MM.1S (cell line): ENCODE measurements at regions not wholly inside any gene's neighbourhood (a gene's known extent, or its start where the extent isn't known, plus 50 kb on each side); places are given as distances from the start of the nearest gene placed in this dataset.

Source experiments
- CTCF ChIP-seq: fragments of 300-600 bp; sonication (generic); IDR thresholded peaks from 2 replicates; pipeline ENCODE4 v1.5.1; 2016; ENCODE audit warnings: antibody characterized with exemption, low read length, mixed read lengths
- EZH2 ChIP-seq: fragments of 300-600 bp; sonication (generic); optimal IDR thresholded peaks from 2 replicates; pipeline ENCODE3; 2017; ENCODE audit warnings: low read depth, mild to moderate bottlenecking, antibody characterized with exemption, low read length, mixed read lengths

- TF ChIP-seq EZH2 (no peak), CTCF (no peak)
Observed at GRCh38 chr4:129899849-129900248, 803.9 kb downstream of the C4orf33 start.
